ENCODE measurements at regions not wholly inside any gene's neighbourhood (a gene's known extent, or its start where the extent isn't known, plus 50 kb on each side); places are given as distances from the start of the nearest gene placed in this dataset.

GRCh38 chr3:94416768-94417167, 353.9 kb downstream of the NSUN3 start:
- Histone ChIP-seq H3K79me2 (ENCODE audit: low read length) (no peaks in the 10 kb centered on the region), H3K4me1 (ENCODE audit: low read length) (peaks cover 11% of the 10 kb centered on the region), H2AFZ (ENCODE audit: low read depth, low read length) (no peak overlapping the region), H3K9ac (ENCODE audit: low read length) (no peak overlapping the region), H3K9me3 (ENCODE audit: insufficient read depth, low read length) (no peaks in the 10 kb centered on the region), H3K27me3 (ENCODE audit: low read depth, low read length) (no peaks in the 10 kb centered on the region), H3K27ac (ENCODE audit: low read length) (no peak overlapping the region), H3K4me2 (ENCODE audit: low read length) (no peak overlapping the region), H3K36me3 (replicated peaks; ENCODE audit: low read depth, low read length) (no peaks in the 10 kb centered on the region), H3K4me3 (ENCODE audit: low read length) (no peak overlapping the region), H4K20me1 (ENCODE audit: insufficient read depth, low read length) (no peaks in the 10 kb centered on the region)
- TF ChIP-seq CTCF (IDR thresholded peaks at IDR 0.05; ENCODE audit: low read depth, low read length) (no peak), EZH2phosphoT487 (IDR thresholded peaks at IDR 0.05; ENCODE audit: low read depth) (no peak)

GRCh38 chr3:94417963-94418455, 355.1 kb downstream of the NSUN3 start:
- no peaks in the 10 kb centered on the region for H3K79me2 ChIP-seq (ENCODE audit: low read length)
- H4K20me1 ChIP-seq (ENCODE audit: insufficient read depth, low read length) = no peaks in the 10 kb centered on the region
- no peak overlapping the region for H3K9ac ChIP-seq (ENCODE audit: low read length)
- no peak overlapping the region for H3K4me3 ChIP-seq (ENCODE audit: low read length)
- H3K36me3 ChIP-seq (replicated peaks; ENCODE audit: low read depth, low read length) = no peaks in the 10 kb centered on the region
- no peak overlapping the region for H2AFZ ChIP-seq (ENCODE audit: low read depth, low read length)
- H3K27ac ChIP-seq (ENCODE audit: low read length) = no peak overlapping the region
- H3K4me2 ChIP-seq (ENCODE audit: low read length) = no peak overlapping the region
- H3K4me1 ChIP-seq (ENCODE audit: low read length) = peaks cover 11% of the 10 kb centered on the region
- no peaks in the 10 kb centered on the region for H3K9me3 ChIP-seq (ENCODE audit: insufficient read depth, low read length)
- no peaks in the 10 kb centered on the region for H3K27me3 ChIP-seq (ENCODE audit: low read depth, low read length)
- TF ChIP-seq EZH2phosphoT487 (IDR thresholded peaks at IDR 0.05; ENCODE audit: low read depth) (no peak), CTCF (IDR thresholded peaks at IDR 0.05; ENCODE audit: low read depth, low read length) (no peak)

- Histone ChIP-seq H3K9ac (ENCODE audit: low read length) (no peak overlapping the region), H3K4me3 (ENCODE audit: low read length) (no peak overlapping the region), H3K4me1 (ENCODE audit: low read length) (peaks cover 7% of the 10 kb centered on the region), H3K27me3 (ENCODE audit: low read depth, low read length) (no peaks in the 10 kb centered on the region), H3K36me3 (replicated peaks; ENCODE audit: low read depth, low read length) (no peaks in the 10 kb centered on the region), H4K20me1 (ENCODE audit: insufficient read depth, low read length) (no peaks in the 10 kb centered on the region), H3K4me2 (ENCODE audit: low read length) (no peak overlapping the region), H3K27ac (ENCODE audit: low read length) (no peak overlapping the region), H3K79me2 (ENCODE audit: low read length) (no peaks in the 10 kb centered on the region), H2AFZ (ENCODE audit: low read depth, low read length) (no peak overlapping the region), H3K9me3 (ENCODE audit: insufficient read depth, low read length) (peaks cover 2% of the 10 kb centered on the region; the same call in 1 of the 2 replicates)
- TF ChIP-seq CTCF (IDR thresholded peaks at IDR 0.05; ENCODE audit: low read depth, low read length) (no peak), EZH2phosphoT487 (IDR thresholded peaks at IDR 0.05; ENCODE audit: low read depth) (no peak)
Measured at GRCh38 chr3:94420931-94421330, 358.1 kb downstream of the NSUN3 start.

- Histone ChIP-seq H3K9me3 (ENCODE audit: insufficient read depth, low read length) (peaks cover 5% of the 10 kb centered on the region; the same call in 1 of the 2 replicates), H3K4me2 (ENCODE audit: low read length) (no peak overlapping the region), H3K27ac (ENCODE audit: low read length) (no peak overlapping the region), H3K9ac (ENCODE audit: low read length) (no peak overlapping the region), H2AFZ (ENCODE audit: low read depth, low read length) (no peak overlapping the region), H3K4me3 (ENCODE audit: low read length) (no peak overlapping the region), H3K79me2 (ENCODE audit: low read length) (no peaks in the 10 kb centered on the region), H3K27me3 (ENCODE audit: low read depth, low read length) (no peaks in the 10 kb centered on the region), H4K20me1 (ENCODE audit: insufficient read depth, low read length) (no peaks in the 10 kb centered on the region), H3K4me1 (ENCODE audit: low read length) (no peaks in the 10 kb centered on the region), H3K36me3 (replicated peaks; ENCODE audit: low read depth, low read length) (no peaks in the 10 kb centered on the region)
- TF ChIP-seq EZH2phosphoT487 (IDR thresholded peaks at IDR 0.05; ENCODE audit: low read depth) (no peak), CTCF (IDR thresholded peaks at IDR 0.05; ENCODE audit: low read depth, low read length) (no peak)
Measured at GRCh38 chr3:94423578-94423977, 360.7 kb downstream of the NSUN3 start.
